GM19463 (cell line): ENCODE measurements at regions not wholly inside any gene's neighbourhood (a gene's known extent, or its start where the extent isn't known, plus 50 kb on each side); places are given as distances from the start of the nearest gene placed in this dataset.
A peak's percentile ranks its signal among the peaks of the same experiment; 100 is the strongest.

ENCODE experiments used
- ATAC-seq: cut with Tn5 transposase; IDR thresholded peaks from one replicate; pipeline ENCODE4 v1.9.1; 2021; ENCODE audit warnings: mild to moderate bottlenecking, moderate library complexity; ENCODE audit not compliant: unreplicated experiment

DNA sequence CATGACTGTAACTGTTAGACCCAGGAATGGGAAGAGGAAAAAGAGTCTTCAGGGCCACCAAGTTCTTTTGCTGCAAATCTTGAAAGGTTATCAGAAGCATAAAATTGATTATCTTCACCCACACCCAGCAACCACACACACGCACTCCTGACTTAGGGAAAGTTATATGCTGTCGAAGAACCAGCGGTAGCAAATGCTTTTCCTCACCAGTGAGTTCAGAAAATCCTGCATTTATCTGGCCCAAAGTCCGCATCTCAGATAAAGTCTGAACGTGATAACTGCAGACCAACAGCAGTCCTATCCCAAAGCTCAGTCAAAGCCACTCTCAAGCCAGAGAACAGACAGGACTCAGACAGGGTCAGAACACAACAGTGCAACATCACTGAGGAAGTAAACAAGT, 115.6 kb downstream of the IRS2 start:
- ATAC-seq: no peak

DNA sequence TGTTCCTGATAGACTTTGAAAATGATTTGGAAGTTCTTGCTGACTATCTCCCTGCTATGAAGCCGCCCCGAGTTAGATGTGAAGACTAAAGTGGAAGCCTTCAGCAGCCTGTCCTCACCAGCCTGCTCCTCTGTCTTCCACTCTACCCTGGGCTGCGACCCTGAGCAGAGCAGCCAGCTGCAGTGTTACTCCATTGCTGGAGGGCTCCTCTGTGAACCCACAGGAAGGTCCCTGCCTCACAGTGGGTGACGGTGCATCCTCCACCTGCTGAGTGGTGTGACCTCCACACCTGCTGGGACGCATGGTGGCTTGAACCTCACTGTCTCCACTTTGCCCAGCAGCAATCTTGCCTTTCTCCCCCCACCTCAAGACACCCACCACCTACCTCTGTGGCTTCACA, 116.4 kb downstream of the IRS2 start:
- ATAC-seq: no peak

DNA sequence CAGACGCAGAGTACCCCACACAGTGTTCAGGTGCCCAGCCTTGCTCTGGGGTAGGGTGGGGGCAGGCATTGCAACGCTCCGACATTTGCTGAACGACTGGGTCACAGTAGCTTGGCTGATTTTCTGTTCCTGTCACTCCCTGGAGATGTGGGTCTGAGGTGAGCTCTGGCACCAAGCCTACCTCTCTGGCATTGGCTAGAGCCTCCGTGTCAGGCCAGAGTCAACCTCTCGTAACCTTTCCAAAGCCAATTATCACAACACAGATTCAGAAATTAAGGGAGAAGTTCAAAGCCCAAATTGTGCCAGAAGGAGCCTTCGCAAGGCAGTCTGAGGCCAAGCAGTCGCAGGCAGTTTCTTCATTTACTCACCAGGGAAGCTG, 117.2 kb downstream of the IRS2 start:
- no peak for ATAC-seq

DNA sequence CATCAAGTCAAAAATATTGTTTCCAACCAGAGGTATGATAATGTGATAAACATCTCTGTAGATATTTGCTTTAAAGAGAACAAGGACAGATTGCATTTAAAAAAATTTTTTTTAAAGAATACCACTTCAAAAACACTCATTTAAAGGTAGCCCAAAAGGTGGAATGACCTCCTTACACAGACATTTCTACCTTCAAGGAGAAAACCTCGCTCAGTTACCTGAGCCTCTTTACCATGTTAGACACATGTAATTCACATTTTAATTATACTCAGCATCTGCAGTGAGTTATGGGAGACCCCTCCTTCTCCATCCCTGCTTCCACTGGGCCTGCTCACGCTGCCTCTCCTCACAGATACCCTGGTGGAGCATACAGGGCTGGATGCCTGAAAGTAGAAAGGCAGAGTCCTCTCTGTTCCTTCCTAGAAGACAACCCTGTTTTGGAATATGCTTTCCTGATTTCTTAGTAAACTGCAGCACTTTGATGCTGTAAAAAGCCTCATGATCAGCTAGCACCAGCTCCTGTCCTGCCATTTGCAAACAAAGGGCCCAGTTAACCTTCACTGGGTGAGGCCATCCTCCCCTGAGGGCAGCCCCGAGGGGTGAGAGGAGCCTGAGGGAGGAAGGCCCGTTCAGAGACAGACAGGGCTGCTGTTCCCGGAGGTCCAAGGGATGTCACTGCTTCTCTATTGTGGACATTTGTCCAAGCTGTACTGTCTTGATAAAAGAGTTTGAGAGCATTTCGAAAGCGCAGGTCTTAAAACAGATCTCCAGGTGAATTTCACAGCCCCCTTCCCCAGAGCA, 117.8 kb downstream of the IRS2 start:
- ATAC-seq: no peak

DNA sequence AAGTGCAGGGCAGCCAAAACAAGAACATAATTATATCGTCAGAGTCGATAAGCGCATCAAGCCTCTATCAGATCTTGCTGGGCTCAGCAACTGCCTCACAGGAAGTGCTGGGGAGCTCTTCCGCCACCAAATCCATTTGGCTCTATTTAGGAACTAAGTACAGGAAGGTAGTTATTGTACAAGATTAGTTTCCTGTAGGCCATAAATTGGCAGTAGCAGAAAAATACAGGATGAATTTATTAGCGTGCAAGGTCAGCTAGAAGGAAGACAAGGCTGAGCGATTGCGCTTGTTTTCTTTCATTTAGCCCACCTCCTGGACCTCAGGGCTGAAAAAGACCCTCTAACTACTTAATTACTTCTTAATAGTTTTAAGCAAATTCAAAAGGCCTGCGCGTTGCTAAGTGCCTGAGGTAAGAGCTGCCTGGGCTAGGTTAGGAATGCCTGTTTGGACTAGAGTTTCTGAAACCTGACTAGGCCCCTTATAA, 118.5 kb downstream of the IRS2 start:
- no peak for ATAC-seq

DNA sequence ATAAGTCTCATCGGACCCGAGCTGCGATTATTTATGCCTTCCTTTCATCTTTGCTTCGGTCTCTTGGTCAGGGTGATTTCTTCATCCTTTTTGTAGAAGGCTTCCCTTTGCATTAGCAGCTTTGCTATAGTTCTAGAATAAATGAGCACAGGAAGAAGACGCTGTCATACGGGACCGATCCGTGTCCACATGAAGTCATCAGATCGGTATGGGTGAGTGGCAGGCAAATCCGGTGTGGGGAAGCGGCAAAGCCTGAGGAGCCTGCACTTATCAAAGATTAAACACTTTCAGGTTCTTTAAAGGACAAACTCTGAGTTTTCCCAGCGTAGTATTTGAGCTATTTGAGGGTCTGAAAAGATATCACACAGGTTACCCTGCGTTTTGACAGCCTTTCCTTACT, 119.3 kb downstream of the IRS2 start:
- no peak for ATAC-seq

DNA sequence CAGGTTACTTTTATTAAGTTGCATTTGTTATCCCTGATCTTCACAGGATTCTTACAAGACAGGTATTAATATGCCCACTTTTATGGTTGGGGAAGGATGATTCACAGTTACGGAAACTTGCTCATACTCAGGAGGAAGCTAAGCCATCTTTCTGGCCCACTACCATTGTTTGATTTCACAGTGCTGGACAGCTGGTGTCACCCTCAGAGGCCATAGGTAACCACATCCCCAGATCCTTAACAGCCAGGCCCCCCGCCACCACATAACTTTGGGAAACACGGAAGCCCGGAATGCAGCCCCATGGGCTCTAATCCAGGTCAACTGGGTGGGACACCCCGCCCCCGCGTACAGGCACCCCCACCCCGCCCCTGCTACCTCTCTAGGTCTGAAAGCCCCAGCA, 119.7 kb downstream of the IRS2 start:
- no peak for ATAC-seq

DNA sequence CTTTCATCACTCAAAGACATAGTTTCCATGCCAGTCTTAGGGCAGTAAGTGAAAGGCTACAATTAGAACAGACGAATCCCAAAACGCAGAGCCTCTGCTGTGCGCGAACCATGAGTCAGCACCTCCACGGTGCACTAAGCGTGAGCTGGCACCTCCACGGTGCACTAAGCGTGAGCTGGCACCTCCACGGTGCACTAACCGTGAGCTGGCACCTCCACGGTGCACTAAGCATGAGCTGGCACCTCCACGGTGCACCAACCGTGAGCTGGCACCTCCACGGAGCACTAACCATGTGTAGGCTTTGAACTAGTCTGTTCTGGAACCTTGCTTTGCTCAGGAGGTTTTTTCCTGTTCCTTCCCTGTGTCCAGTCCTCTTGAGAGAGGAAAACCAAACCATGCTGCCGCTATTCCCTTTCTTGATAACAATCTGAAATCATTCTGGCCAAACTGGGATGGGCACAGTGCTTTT, 120.6 kb downstream of the IRS2 start:
- ATAC-seq: no peak

DNA sequence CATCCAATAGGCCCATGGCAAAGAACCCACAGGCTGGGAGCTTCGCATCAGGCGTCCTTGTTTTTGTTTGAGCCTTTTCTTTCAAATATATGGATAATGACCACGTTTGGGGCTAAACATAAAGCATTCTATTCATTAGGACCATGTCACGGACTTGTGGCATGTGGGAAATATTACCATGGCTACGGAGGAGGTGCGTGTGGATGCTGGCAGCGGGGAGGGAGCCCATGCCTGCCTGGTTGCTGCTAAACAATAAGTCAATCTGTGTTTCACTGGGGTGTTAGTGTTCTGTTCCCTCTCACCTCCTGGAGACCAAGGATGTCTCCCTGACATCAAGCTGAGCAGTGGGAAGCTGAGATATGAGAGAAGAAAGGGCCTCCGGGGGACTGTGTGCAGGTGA, 121.1 kb downstream of the IRS2 start:
- no peak for ATAC-seq

DNA sequence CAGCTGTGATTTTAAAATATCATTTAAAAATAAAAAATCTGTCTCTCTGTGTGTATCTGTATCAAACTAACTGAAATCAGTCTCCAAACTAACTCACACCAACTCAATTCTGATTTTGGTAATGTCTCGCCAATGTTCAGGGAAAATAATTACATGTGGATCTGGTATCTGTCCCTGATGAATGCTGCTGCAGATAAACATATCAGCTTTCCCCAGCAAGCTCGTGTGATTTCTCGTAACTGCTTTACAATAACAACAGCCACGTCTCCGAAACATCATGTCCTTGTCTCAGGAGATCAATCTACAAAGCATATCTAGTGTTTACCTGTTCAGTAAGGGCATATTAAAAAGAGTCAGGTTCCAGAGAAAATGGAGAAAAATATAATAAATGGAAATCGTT, 129.0 kb downstream of the IRS2 start:
- ATAC-seq: no peak

DNA sequence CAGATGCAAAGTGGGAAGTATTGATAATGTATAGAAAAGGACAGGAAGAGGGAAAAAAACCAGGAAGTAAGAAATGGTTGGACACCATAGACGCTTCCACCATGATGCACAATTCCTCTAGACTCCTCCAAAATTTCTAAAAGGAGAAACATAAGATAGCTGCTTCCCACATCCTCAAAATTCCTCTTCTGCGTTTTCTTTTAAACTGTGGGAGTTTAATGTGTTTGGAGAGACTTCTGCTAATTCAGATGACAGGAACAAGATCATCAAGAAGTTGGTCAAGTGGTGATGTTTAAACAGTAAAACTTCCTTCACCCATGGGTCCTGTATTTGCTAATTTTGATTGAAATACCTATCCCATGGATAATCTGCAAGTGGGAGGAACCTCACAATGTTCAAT, 130.2 kb downstream of the IRS2 start:
- no peak for ATAC-seq

DNA sequence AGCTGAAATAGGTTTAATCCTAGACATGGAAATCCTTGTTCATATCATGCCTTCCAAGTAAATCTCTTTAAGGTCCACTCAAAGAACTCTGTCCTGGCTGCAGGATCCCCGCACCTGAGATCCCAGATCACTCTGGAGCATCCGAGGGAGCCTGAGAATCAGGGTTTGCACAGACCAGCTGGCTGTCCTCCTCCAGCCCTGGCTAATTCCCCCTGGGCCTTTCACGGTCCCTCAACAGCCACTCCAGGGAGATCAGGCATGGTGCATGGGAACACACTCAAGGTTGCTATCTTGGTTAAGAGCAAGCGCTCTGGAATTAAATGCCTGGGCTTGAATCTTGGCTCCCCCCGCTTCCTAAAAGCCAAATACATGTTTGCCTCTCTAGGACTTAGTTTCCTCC, 130.8 kb downstream of the IRS2 start:
- no peak for ATAC-seq

DNA sequence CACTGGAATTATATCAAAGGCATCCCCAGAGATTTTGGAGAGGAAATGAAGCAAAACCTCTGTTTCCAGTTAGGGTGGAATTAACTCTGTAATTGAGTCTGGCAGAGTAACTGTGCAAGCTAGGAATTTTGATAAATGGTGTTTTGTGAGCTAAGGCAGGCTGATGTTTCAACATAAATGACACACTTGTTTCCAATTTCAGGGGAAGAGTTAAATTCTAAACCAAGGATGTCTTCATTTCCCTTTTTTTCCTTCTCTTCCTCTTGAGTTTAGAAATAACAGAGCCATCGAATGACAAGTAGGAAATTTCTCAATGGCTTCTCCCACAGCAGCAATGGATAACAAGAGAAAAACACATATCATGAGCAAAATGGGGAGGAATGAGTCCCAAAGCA, 131.2 kb downstream of the IRS2 start:
- ATAC-seq: no peak

DNA sequence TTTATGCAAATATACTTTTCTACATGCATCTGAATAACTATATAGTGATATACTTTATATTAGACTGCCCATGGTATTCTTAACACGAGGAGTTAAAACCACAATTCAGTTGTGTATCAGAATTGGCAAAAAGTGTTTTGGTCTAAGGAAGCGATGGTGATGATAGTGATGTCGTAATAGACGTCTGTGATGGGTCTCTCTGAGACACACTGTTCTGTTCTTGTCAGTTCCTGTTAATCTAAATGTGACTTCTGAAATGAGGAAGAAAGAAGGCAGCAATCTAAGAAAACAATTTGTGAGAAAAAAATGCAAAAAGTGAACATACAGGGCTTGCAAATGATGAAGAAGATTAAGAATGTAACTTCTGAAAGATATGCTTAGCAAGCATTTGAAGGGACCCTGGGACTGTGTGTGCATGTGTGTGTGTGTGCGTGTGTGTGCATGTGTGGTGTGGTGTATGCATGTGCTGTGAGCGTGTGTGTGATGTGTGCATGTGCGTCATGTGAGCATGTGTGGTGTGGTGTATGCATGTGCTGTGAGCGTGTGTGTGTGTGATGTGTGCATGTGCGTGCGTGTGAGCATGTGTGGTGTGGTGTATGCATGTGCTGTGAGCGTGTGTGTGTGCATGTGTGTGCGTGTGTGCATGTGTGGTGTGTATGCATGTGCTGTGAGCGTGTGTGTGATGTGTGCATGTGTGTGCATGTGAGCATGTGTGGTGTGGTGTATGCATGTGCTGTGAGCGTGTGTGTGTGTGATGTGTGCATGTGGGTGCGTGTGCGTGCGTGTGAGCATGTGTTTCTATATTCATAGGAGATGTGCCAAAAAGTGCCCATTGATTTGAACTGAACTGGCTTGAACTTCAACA, 131.8 kb downstream of the IRS2 start:
- no peak for ATAC-seq

DNA sequence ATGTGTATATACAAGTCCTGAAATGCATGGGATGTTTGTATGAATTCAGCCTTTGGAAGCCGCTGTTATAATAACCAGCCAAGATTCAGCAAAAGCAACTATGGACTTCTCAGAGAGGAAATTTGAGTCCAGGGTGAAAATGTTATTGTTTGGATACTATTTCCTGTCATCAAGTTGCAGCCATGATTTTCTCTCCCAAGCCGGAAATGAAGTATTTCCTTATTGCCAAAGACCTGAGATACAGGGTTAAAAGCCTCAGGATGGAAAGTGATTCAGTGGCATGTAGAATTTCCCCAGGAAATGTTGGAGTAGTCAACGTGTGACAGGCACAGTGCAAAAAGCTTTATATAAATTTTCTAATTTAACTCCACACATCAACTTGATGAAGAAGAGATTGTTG, 133.9 kb downstream of the IRS2 start:
- no peak for ATAC-seq

DNA sequence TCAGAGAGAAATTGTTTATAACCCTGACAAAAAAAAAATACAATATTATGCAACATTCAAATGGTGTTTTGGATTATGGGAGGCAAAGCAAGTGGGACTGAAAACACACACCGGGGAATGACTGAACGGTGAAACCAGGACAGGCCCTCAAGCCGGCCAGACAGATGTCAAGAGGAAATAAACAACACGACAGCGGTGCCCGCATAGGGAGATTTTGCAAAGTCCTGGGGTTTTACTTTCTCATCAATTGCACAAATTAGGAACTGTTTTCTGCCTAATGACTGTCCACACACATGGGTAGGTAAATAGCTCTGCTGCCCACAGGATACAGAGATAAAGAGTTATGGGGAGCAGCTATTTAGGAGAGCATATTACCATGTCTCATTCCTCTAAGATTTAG, 134.5 kb downstream of the IRS2 start:
- no peak for ATAC-seq

DNA sequence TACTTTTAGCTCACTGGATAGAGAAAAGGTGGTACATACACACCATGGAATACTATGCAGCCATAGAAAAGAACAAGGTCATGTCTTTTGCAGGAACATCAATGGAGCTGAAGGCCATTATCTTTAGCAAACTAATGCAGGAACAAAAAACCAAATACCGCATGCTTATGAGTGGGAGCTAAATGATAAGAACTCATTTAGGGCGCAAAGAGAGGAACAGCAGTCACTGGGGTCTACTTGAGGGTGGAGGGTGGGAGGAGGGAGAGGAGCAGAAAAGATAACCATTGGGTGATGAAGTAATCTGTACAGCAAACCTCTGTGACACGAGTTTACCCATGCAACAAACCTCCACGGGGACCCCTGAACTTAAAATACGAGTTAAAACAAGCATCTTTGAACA, 135.1 kb downstream of the IRS2 start:
- no peak for ATAC-seq

DNA sequence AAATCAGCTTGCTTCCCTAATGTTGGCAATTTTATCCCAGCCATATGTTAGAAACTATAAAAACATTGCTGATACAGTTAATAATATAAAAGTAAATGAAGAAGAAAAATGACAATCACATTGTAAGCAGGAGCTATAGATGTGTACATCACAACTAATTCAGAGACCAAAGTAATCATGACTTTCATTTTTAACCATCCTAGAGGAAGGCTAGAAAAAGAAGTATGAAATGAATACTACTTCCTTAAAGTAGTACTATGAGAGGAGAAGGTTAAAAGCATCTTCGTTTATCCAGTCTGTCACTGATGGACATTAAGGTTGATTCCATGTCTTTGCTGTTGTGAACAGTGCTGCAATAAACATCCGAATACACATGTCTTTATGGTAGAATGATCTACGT, 135.5 kb downstream of the IRS2 start:
- ATAC-seq: no peak

DNA sequence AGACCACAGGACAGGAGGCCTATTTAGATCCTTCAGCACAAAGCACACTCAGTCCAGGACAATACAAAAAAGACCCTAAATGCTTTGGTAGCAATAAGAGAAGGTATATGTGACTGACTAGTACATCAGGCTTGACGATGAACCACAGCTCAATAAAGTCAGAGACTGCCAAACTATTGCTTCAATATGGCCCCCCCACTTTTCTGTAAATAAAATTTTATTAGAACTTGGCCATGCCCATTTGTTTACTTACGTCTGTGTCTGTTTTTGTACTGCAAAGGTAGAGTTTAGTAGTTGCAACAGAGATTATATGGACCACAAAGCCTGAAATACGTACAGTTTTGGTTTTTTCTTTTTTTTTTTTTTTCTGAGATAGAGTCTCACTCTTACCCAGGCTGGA, 136.7 kb downstream of the IRS2 start:
- no peak for ATAC-seq

DNA sequence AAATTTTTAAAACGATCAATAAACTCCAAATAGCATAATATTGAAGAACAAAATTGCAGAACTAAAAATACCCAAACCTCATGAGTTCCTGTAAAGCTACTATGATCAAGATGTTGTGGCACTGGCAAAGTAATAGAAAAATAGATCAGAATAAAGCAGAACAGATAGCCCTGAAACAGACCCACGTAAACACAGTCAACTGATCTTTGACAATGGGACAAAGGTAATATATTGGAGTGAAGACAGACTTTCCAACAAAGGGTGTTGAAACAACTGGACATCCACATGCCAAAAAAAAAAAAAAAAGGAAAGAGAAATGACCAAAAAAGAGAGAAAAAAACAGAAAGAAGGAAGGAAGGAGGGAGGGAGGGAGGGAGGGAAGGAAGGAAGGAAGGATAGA, 138.7 kb downstream of the IRS2 start:
- no peak for ATAC-seq

DNA sequence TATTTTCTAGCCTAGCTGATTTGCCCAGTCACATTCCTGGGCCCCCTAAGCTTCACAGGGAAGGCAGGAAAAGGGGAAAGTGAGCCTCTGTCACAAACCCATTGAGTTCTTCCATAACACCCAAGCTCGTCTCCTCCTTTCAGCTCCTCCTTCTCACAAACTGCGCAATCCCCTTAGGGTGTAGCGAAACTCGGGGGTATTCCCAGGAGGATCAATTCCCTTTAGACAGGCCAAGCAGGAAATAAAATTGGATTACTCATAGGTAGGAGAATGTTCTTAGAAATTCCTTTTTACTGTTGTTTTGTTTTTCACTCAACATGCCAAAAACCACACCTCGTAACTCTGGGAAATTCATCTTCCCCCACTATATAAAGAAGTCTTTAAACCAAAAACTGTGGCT, 139.3 kb downstream of the IRS2 start:
- ATAC-seq: no peak

DNA sequence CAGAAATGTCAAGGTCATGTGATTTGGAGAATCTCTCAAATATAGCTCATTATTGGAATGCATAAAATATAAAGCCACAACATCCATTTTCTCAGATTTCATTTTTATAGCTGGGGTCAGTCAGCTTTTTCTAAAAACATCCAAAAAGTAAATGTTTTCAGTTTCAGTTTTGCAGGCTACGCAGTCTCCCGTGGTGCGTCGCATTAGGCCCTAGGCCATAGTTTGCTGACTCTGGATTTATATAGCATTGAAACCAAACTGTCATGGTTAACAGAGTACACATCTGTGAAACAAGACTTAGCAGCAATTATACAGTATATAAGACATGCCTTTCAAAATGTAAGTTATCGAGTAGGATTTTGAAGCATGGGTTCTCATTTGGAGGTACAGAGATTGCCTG, 140.0 kb downstream of the IRS2 start:
- peak; percentile 92 for ATAC-seq
